ENCODE measurements at regions not wholly inside any gene's neighbourhood (a gene's known extent, or its start where the extent isn't known, plus 50 kb on each side); places are given as distances from the start of the nearest gene placed in this dataset.
"Not testable (repeated sequence)": the region's sequence is repeated elsewhere in the genome, so short reads cannot be mapped to it uniquely, and the experiment has no call there.

- intact Hi-C loops (cut with DNase I) = no loop called here
- no peak for DNase-seq
- no peak for ATAC-seq
Measured at GRCh38 chr14:101633276-101633675, 72.0 kb downstream of the DIO3 start.

- DNase-seq (no peak), ATAC-seq (no peak)
- intact Hi-C loops (cut with DNase I) = no loop called here
Measured at GRCh38 chr14:101634202-101634849, 73.0 kb downstream of the DIO3 start.

- DNase-seq (no peak), ATAC-seq (no peak)
- intact Hi-C loops (cut with DNase I) = no loop called here
Measured at GRCh38 chr14:101634850-101635748, 73.8 kb downstream of the DIO3 start.

GRCh38 chr14:101635749-101636560, 74.7 kb downstream of the DIO3 start:
- ATAC-seq (no peak), DNase-seq (no peak)
- intact Hi-C loops (cut with DNase I) = no loop called here

GRCh38 chr14:101639241-101639833, 78.0 kb downstream of the DIO3 start:
- DNase-seq (no peak), ATAC-seq (no peak)
- intact Hi-C loops (cut with DNase I) = no loop called here

- DNase-seq (no peak), ATAC-seq (no peak)
- intact Hi-C loops (cut with DNase I) = no loop called here
Measured at GRCh38 chr14:101643651-101644050, 82.4 kb downstream of the DIO3 start.

- DNase-seq (no peak), ATAC-seq (no peak)
- intact Hi-C loops (cut with DNase I) = no loop called here
Measured at GRCh38 chr14:101654051-101654450, 92.8 kb downstream of the DIO3 start.

GRCh38 chr14:101657372-101657771, 96.1 kb downstream of the DIO3 start:
- intact Hi-C loops (cut with DNase I) = no loop called here
- ATAC-seq (no peak), DNase-seq (no peak)

GRCh38 chr14:101665478-101666078, 95.9 kb upstream of the PPP2R5C start:
- ATAC-seq (no peak), DNase-seq (no peak)
- intact Hi-C loops (cut with DNase I) = no loop called here

- ATAC-seq (no peak), DNase-seq (no peak)
- intact Hi-C loops (cut with DNase I) = no loop called here
Measured at GRCh38 chr14:101666264-101666663, 95.2 kb upstream of the PPP2R5C start.

- intact Hi-C loops (cut with DNase I) = no loop called here
- DNase-seq = no peak
Measured at GRCh38 chr14:101669629-101670028, 91.9 kb upstream of the PPP2R5C start.

GRCh38 chr14:101673873-101674272, 87.6 kb upstream of the PPP2R5C start:
- DNase-seq = no peak
- intact Hi-C loops (cut with DNase I) = no loop called here

More at GRCh38 chr14:101669629-101670028, 91.9 kb upstream of the PPP2R5C start:
- no peak for ATAC-seq

GRCh38 chr14:101675835-101676234, 85.7 kb upstream of the PPP2R5C start:
- intact Hi-C loops (cut with DNase I); DNase-seq; ATAC-seq: not testable (repeated sequence)

More at GRCh38 chr14:101673873-101674272, 87.6 kb upstream of the PPP2R5C start:
- no peak for ATAC-seq

- ATAC-seq; intact Hi-C loops (cut with DNase I); DNase-seq: not testable (repeated sequence)
Measured at GRCh38 chr14:101677912-101678327, 83.6 kb upstream of the PPP2R5C start.

GRCh38 chr14:101681795-101682194, 79.7 kb upstream of the PPP2R5C start:
- no peak for ATAC-seq
- DNase-seq = no peak
- intact Hi-C loops (cut with DNase I) = no loop called here

- no peak for ATAC-seq
- DNase-seq = no peak
- intact Hi-C loops (cut with DNase I) = no loop called here
Measured at GRCh38 chr14:101683365-101683764, 78.1 kb upstream of the PPP2R5C start.

GRCh38 chr14:101687756-101688546, 73.6 kb upstream of the PPP2R5C start:
- intact Hi-C loops (cut with DNase I) = no loop called here
- DNase-seq (no peak), ATAC-seq (no peak)

- DNase-seq = no peak
- intact Hi-C loops (cut with DNase I) = no loop called here
- ATAC-seq = peak in 1 of 2 donors; percentile 22
Measured at GRCh38 chr14:101689039-101689501, 72.4 kb upstream of the PPP2R5C start.

All from left cardiac atrium (tissue), 4 donors.